Thymus (tissue), 11 donors: ENCODE measurements at regions not wholly inside any gene's neighbourhood (a gene's known extent, or its start where the extent isn't known, plus 50 kb on each side); places are given as distances from the start of the nearest gene placed in this dataset.

Experiments
- DNase-seq, 9 donors: peaks; one replicate each; pipeline ENCODE4 v3.0.0-alpha.2; 2013; ENCODE audit warnings: low spot score in 9 of 9, low read depth in 6 of 9, missing footprints in 1 of 9
- H3K27ac ChIP-seq, 2 donors: one replicate each; pipeline ENCODE4 v1.5.1; 2013; ENCODE audit warnings: control low read depth in 1 of 2, low read depth in 1 of 2, low read length in 1 of 2, mild to moderate bottlenecking in 1 of 2, moderate library complexity in 1 of 2
- H3K27me3 ChIP-seq, 2 donors: one replicate each; pipeline ENCODE4 v1.5.1; 2013; ENCODE audit warnings: low read length in 1 of 2; ENCODE audit not compliant: control insufficient read depth in 2 of 2, insufficient read depth in 1 of 2
- H3K36me3 ChIP-seq, 2 donors: one replicate each; pipeline ENCODE4 v1.5.1; 2013; ENCODE audit warnings: low read length in 1 of 2, mild to moderate bottlenecking in 1 of 2, moderate library complexity in 1 of 2; ENCODE audit not compliant: control insufficient read depth in 2 of 2, insufficient read depth in 2 of 2
- H3K4me1 ChIP-seq, 2 donors: one replicate each; pipeline ENCODE4 v1.5.1; 2013; ENCODE audit warnings: low read length in 2 of 2; ENCODE audit not compliant: control insufficient read depth in 2 of 2, insufficient read depth in 2 of 2
- H3K4me3 ChIP-seq, 2 donors: one replicate each; pipeline ENCODE4 v1.5.1; 2013; ENCODE audit warnings: low read length in 2 of 2, control low read depth in 1 of 2, mild to moderate bottlenecking in 1 of 2
- H3K9me3 ChIP-seq, 2 donors: one replicate each; pipeline ENCODE4 v1.5.1; 2013; ENCODE audit warnings: low read length in 1 of 2, mild to moderate bottlenecking in 1 of 2; ENCODE audit not compliant: control insufficient read depth in 2 of 2, insufficient read depth in 1 of 2
- WGBS: extraction: QIAGEN DNeasy Blood & Tissue Kit; methylation state at CpG from one replicate; pipeline ENCODE4 v1.1.7; 2013; 5-methylcytosine and 5-hydroxymethylcytosine counted together
- donor health status: healthy.

GRCh38 chr21:29396951-29397455, 98.3 kb downstream of the BACH1 start:
- no peak overlapping the region for H3K27ac ChIP-seq
- no peak for DNase-seq
- H3K4me3 ChIP-seq, result no peak overlapping the region
- H3K9me3 ChIP-seq, result no peaks in the 10 kb centered on the region
- over 99% methylated on average over 3 of the region's 3 CpGs for WGBS
- no peaks in the 10 kb centered on the region for H3K36me3 ChIP-seq
- H3K27me3 ChIP-seq, result no peaks in the 10 kb centered on the region
- H3K4me1 ChIP-seq, result no peaks in the 10 kb centered on the region

DNA sequence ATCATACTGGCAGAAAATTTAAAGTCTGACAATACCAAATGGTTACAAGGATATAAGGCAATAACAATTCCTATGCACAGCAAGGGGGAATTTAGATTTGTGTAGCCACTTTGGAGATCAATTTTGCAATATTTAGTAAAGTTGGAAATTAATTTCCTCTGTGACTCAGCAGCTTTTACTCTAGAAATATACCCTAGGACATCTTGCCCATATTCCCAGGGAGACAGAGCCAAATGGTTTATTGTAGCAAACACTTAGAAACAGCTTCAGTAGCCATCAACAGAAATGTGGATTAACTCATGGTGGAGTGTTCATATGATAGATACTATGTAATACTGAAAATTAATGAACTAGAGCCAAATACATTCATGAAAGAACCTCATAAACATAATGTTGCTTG, 104.6 kb downstream of the BACH1 start:
- no peak for DNase-seq
- no peaks in the 10 kb centered on the region for H3K27me3 ChIP-seq
- H3K4me1 ChIP-seq, result no peaks in the 10 kb centered on the region
- no peaks in the 10 kb centered on the region for H3K36me3 ChIP-seq
- H3K27ac ChIP-seq, result no peak overlapping the region
- H3K4me3 ChIP-seq, result no peak overlapping the region
- no peaks in the 10 kb centered on the region for H3K9me3 ChIP-seq

DNA sequence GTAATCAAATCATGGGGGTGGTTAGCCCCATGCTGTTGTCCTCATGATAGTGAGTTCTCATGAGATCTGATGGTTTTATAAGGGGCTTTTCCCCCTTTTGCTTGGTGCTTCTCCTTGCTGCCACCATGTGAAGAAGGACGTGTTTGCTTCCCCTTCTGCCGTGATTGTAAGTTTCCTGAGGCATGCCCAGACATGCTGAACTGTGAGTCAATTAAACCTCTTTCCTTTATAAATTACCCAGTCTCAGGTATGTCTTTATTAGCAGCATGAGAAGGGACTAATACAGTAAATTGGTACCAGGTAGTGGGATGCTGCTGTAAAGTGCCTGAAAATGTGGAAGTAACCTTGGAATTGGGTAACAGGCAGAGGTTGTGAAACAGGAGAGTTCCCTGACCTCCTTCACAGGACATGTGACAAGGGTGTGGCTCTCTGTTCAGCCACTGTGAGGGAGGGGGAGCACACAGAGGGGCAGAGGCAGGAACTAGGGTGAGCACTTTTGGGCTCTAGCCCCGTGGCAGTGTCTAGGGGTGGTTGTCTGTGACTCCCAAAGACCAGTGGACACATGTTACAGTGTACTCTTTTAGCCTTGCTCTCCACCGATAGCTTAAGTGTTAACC, 105.3 kb downstream of the BACH1 start:
- Histone ChIP-seq H3K4me1 (no peaks in the 10 kb centered on the region), H3K27ac (no peak overlapping the region), H3K27me3 (no peaks in the 10 kb centered on the region), H3K36me3 (no peaks in the 10 kb centered on the region), H3K4me3 (no peak overlapping the region), H3K9me3 (no peaks in the 10 kb centered on the region)
- 94% methylated on average over 4 of the region's 4 CpGs for WGBS
- no peak for DNase-seq

GRCh38 chr21:29405503-29406122, 106.9 kb downstream of the BACH1 start:
- no peaks in the 10 kb centered on the region for H3K27me3 ChIP-seq
- DNase-seq, result no peak
- H3K4me3 ChIP-seq, result no peak overlapping the region
- no peaks in the 10 kb centered on the region for H3K4me1 ChIP-seq
- WGBS, result 100% methylated on average over 2 of the region's 2 CpGs
- no peak overlapping the region for H3K27ac ChIP-seq
- no peaks in the 10 kb centered on the region for H3K9me3 ChIP-seq
- no peaks in the 10 kb centered on the region for H3K36me3 ChIP-seq

GRCh38 chr21:29406385-29406784, 107.7 kb downstream of the BACH1 start:
- H3K36me3 ChIP-seq, result no peaks in the 10 kb centered on the region
- no peak overlapping the region for H3K27ac ChIP-seq
- no peaks in the 10 kb centered on the region for H3K9me3 ChIP-seq

GRCh38 chr21:29407571-29407970, 108.8 kb downstream of the BACH1 start:
- no peak overlapping the region for H3K4me3 ChIP-seq
- no peaks in the 10 kb centered on the region for H3K9me3 ChIP-seq
- H3K27ac ChIP-seq, result no peak overlapping the region
- DNase-seq, result no peak
- no peaks in the 10 kb centered on the region for H3K36me3 ChIP-seq
- WGBS, result 94% methylated on average over 2 of the region's 2 CpGs
- no peaks in the 10 kb centered on the region for H3K27me3 ChIP-seq
- H3K4me1 ChIP-seq, result no peaks in the 10 kb centered on the region

More at GRCh38 chr21:29406385-29406784, 107.7 kb downstream of the BACH1 start:
- DNase-seq, result no peak
- Histone ChIP-seq H3K4me1 (no peaks in the 10 kb centered on the region), H3K4me3 (no peak overlapping the region), H3K27me3 (no peaks in the 10 kb centered on the region)

DNA sequence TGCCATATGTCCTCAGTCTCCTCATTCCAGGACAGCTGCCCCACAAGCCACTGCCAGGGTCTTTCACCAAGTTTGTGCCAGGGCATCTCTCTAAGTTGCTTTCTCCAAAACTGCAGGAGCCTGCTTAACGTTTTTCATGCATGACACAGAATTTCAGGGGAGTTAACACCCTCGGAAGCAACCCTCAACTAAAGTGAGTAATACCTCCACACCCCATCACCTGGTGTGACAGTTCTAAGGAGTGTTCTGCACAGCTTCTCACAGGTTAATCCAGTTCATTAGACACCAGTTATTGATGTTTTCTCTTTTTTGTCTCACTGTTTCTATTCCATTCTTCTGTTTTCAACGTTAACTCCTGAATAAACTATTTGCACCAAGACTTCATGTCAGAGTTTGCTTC, 115.0 kb downstream of the BACH1 start:
- Histone ChIP-seq H3K9me3 (no peaks in the 10 kb centered on the region), H3K4me3 (no peak overlapping the region), H3K27me3 (no peaks in the 10 kb centered on the region), H3K36me3 (no peaks in the 10 kb centered on the region), H3K27ac (no peak overlapping the region), H3K4me1 (no peaks in the 10 kb centered on the region)
- DNase-seq, result no peak
- WGBS, result 89% methylated on average over 3 of the region's 3 CpGs

- Histone ChIP-seq H3K27me3 (no peaks in the 10 kb centered on the region), H3K4me3 (no peak overlapping the region), H3K36me3 (no peaks in the 10 kb centered on the region), H3K9me3 (no peaks in the 10 kb centered on the region), H3K27ac (no peak overlapping the region), H3K4me1 (no peaks in the 10 kb centered on the region)
- no peak for DNase-seq
- WGBS, result 98% methylated on average over 4 of the region's 4 CpGs
Observed at GRCh38 chr21:29416268-29416667, 117.5 kb downstream of the BACH1 start.

DNA sequence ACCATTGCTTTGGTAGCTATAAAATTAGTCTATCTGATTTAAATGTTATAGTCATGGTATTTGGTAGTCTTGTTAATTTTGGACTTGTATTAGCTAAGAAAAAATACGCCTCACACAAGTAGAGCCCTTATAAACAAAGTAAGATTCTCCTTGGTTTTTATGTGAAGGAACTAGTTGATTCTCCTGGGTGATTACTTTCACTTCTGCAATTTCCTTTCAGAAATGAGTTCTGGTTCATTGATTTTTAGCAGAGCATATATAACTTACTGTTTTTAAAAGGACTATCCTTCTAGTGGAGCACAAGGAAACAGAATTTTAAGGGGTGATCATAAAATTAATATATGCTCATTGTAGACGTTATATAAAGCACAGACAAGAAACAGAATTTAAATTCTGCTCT, 120.1 kb downstream of the BACH1 start:
- no peak for DNase-seq
- Histone ChIP-seq H3K4me3 (no peak overlapping the region), H3K36me3 (no peaks in the 10 kb centered on the region), H3K27ac (no peak overlapping the region), H3K9me3 (no peaks in the 10 kb centered on the region), H3K4me1 (no peaks in the 10 kb centered on the region), H3K27me3 (no peaks in the 10 kb centered on the region)
- WGBS, result 92% methylated on average over 2 of the region's 2 CpGs
